ENCODE measurements at regions not wholly inside any gene's neighbourhood (a gene's known extent, or its start where the extent isn't known, plus 50 kb on each side); places are given as distances from the start of the nearest gene placed in this dataset.

DNA sequence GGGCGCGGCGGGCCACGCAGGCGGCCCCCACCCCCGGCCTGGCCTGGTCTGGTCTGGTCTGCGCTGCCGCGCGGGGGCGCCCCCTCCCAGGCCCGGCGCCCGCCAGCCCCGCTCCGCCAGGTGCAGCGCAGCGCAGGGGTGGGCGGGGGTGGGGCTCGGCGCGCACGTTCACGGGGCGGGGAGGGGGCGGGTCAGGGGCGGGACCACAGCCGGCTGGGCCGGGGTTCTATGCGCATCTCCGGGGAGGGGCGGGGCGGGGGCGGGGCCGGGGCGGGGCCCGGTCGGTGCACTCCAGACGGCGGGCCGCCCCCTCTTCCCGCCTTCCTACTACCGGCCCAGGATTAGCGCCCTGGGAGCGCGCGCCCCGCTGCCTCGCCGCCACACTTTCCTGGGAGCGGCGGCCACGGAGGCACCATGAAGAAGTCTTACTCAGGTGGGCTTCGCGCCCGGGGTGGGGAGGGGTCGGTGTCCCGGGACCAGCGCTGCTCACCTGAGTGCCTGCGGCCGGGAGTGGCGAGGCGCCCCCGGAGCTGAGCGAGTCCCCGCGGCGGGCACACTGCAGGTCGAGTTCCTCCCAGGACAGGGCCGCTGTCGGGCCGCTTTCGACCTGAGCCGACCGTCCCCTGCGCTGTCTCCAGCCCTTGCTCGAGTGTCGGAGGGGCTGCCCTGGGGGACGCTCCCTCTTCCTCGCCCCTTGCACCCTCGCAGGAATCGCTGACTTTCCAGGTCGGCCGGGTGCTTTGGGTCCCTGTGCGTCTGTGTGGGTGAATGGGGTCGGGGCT, 140.5 kb downstream of the SEC14L1 start (continued):
- TF ChIP-seq, protein P1, sequence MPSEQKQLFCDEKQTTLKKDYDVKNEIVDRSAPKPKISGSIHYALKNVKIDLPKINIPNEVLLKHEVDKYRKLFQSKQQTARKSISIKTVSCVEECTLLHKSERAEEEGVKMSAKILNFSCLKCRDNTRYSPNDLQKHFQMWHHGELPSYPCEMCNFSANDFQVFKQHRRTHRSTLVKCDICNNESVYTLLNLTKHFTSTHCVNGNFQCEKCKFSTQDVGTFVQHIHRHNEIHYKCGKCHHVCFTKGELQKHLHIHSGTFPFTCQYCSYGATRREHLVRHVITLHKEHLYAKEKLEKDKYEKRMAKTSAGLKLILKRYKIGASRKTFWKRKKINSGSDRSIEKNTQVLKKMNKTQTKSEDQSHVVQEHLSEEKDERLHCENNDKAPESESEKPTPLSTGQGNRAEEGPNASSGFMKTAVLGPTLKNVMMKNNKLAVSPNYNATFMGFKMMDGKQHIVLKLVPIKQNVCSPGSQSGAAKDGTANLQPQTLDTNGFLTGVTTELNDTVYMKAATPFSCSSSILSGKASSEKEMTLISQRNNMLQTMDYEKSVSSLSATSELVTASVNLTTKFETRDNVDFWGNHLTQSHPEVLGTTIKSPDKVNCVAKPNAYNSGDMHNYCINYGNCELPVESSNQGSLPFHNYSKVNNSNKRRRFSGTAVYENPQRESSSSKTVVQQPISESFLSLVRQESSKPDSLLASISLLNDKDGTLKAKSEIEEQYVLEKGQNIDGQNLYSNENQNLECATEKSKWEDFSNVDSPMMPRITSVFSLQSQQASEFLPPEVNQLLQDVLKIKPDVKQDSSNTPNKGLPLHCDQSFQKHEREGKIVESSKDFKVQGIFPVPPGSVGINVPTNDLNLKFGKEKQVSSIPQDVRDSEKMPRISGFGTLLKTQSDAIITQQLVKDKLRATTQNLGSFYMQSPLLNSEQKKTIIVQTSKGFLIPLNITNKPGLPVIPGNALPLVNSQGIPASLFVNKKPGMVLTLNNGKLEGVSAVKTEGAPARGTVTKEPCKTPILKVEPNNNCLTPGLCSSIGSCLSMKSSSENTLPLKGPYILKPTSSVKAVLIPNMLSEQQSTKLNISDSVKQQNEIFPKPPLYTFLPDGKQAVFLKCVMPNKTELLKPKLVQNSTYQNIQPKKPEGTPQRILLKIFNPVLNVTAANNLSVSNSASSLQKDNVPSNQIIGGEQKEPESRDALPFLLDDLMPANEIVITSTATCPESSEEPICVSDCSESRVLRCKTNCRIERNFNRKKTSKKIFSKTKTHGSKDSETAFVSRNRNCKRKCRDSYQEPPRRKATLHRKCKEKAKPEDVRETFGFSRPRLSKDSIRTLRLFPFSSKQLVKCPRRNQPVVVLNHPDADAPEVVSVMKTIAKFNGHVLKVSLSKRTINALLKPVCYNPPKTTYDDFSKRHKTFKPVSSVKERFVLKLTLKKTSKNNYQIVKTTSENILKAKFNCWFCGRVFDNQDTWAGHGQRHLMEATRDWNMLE (tag by site-specific recombination; conservative IDR thresholded peaks at IDR 0.05; ENCODE audit: low read depth): no peak
- peak; percentile 49 for TF ChIP-seq SP2 (tag by site-specific recombination; IDR thresholded peaks at IDR 0.05)
- TF ChIP-seq, protein P2, sequence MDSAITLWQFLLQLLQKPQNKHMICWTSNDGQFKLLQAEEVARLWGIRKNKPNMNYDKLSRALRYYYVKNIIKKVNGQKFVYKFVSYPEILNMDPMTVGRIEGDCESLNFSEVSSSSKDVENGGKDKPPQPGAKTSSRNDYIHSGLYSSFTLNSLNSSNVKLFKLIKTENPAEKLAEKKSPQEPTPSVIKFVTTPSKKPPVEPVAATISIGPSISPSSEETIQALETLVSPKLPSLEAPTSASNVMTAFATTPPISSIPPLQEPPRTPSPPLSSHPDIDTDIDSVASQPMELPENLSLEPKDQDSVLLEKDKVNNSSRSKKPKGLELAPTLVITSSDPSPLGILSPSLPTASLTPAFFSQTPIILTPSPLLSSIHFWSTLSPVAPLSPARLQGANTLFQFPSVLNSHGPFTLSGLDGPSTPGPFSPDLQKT (IDR thresholded peaks at IDR 0.05; ENCODE audit: borderline replicate concordance, low read depth, low read length): no peak
- TF ChIP-seq ZFHX2 (tag by site-specific recombination; conservative IDR thresholded peaks at IDR 0.05): peak; percentile 35; the same call in 1 of the 2 replicates
- TF ChIP-seq KLF7 (tag by site-specific recombination; IDR thresholded peaks at IDR 0.05; ENCODE audit: borderline replicate concordance): no peak
- TF ChIP-seq BCL11A (tag by site-specific recombination; IDR thresholded peaks at IDR 0.05; ENCODE audit: low read depth): peak; percentile 55
- TF ChIP-seq ZNF155 (tag by site-specific recombination; IDR thresholded peaks at IDR 0.05): no peak
- TF ChIP-seq PRDM1 (tag by site-specific recombination; IDR thresholded peaks at IDR 0.05): no peak
- TF ChIP-seq ZNF426 (tag by site-specific recombination; IDR thresholded peaks at IDR 0.05): no peak
- TF ChIP-seq, protein P3, sequence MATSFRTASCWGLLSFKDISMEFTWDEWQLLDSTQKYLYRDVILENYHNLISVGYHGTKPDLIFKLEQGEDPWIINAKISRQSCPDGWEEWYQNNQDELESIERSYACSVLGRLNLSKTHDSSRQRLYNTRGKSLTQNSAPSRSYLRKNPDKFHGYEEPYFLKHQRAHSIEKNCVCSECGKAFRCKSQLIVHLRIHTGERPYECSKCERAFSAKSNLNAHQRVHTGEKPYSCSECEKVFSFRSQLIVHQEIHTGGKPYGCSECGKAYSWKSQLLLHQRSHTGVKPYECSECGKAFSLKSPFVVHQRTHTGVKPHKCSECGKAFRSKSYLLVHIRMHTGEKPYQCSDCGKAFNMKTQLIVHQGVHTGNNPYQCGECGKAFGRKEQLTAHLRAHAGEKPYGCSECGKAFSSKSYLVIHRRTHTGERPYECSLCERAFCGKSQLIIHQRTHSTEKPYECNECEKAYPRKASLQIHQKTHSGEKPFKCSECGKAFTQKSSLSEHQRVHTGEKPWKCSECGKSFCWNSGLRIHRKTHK (tag by site-specific recombination; IDR thresholded peaks at IDR 0.05): no peak
- TF ChIP-seq, protein P4, sequence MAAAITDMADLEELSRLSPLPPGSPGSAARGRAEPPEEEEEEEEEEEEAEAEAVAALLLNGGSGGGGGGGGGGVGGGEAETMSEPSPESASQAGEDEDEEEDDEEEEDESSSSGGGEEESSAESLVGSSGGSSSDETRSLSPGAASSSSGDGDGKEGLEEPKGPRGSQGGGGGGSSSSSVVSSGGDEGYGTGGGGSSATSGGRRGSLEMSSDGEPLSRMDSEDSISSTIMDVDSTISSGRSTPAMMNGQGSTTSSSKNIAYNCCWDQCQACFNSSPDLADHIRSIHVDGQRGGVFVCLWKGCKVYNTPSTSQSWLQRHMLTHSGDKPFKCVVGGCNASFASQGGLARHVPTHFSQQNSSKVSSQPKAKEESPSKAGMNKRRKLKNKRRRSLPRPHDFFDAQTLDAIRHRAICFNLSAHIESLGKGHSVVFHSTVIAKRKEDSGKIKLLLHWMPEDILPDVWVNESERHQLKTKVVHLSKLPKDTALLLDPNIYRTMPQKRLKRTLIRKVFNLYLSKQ (tag by site-specific recombination; IDR thresholded peaks at IDR 0.05; ENCODE audit: borderline replicate concordance): no peak
- TF ChIP-seq, protein P5, sequence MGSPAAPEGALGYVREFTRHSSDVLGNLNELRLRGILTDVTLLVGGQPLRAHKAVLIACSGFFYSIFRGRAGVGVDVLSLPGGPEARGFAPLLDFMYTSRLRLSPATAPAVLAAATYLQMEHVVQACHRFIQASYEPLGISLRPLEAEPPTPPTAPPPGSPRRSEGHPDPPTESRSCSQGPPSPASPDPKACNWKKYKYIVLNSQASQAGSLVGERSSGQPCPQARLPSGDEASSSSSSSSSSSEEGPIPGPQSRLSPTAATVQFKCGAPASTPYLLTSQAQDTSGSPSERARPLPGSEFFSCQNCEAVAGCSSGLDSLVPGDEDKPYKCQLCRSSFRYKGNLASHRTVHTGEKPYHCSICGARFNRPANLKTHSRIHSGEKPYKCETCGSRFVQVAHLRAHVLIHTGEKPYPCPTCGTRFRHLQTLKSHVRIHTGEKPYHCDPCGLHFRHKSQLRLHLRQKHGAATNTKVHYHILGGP (tag by site-specific recombination; IDR thresholded peaks at IDR 0.05): no peak
- no peak for TF ChIP-seq ZNF302 (tag by site-specific recombination; IDR thresholded peaks at IDR 0.05; ENCODE audit: low read depth)
- TF ChIP-seq, protein P6, sequence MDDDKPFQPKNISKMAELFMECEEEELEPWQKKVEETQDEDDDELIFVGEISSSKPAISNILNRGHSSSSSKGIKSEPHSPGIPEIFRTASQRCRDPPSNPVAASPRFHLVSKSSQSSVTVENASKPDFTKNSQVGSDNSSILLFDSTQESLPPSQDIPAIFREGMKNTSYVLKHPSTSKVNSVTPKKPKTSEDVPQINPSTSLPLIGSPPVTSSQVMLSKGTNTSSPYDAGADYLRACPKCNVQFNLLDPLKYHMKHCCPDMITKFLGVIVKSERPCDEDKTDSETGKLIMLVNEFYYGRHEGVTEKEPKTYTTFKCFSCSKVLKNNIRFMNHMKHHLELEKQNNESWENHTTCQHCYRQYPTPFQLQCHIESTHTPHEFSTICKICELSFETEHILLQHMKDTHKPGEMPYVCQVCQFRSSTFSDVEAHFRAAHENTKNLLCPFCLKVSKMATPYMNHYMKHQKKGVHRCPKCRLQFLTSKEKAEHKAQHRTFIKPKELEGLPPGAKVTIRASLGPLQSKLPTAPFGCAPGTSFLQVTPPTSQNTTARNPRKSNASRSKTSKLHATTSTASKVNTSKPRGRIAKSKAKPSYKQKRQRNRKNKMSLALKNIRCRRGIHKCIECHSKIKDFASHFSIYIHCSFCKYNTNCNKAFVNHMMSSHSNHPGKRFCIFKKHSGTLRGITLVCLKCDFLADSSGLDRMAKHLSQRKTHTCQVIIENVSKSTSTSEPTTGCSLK (tag by site-specific recombination; IDR thresholded peaks at IDR 0.05): no peak
- TF ChIP-seq FEZF1 (tag by site-specific recombination; IDR thresholded peaks at IDR 0.05): no peak
- peak; percentile 30; the same call in 1 of the 2 replicates for TF ChIP-seq EGR2 (tag by site-specific recombination; IDR thresholded peaks at IDR 0.05; ENCODE audit: low read depth)
- peak; percentile 64 for TF ChIP-seq SP7 (tag by site-specific recombination; IDR thresholded peaks at IDR 0.05)
- TF ChIP-seq MYNN (tag by site-specific recombination; IDR thresholded peaks at IDR 0.05; ENCODE audit: borderline replicate concordance): no peak
- peak; percentile 40; the same call in 1 of the 2 replicates for TF ChIP-seq ZNF76 (tag by site-specific recombination; IDR thresholded peaks at IDR 0.05; ENCODE audit: borderline replicate concordance, low read depth)
- TF ChIP-seq ZNF837 (tag by site-specific recombination; IDR thresholded peaks at IDR 0.05): no peak
- TF ChIP-seq ZNF221 (tag by site-specific recombination; IDR thresholded peaks at IDR 0.05; ENCODE audit: borderline replicate concordance): no peak
- no peak for TF ChIP-seq ZFP3 (tag by site-specific recombination; IDR thresholded peaks at IDR 0.05; ENCODE audit: low read depth)
- TF ChIP-seq ZNF514 (tag by site-specific recombination; IDR thresholded peaks at IDR 0.05): no peak
- TF ChIP-seq ZSCAN23 (tag by site-specific recombination; IDR thresholded peaks at IDR 0.05): no peak
